GM23338 (cell line): ENCODE measurements at regions not wholly inside any gene's neighbourhood (a gene's known extent, or its start where the extent isn't known, plus 50 kb on each side); places are given as distances from the start of the nearest gene placed in this dataset.

Experiments
- ATAC-seq: fragments of 200-7000 bp; cut with Tn5 transposase; 3 replicates; pipeline ENCODE4 v1.9.1; 2020
- DNase-seq: peaks from one replicate; pipeline ENCODE4 v3.0.0-alpha.2; 2015; ENCODE audit warnings: low spot score
- H2AFZ ChIP-seq: fragments of 200-600 bp; sonication (generic); 2 replicates; pipeline ENCODE4 v1.8.0; 2016; ENCODE audit warnings: antibody characterized with exemption, mild to moderate bottlenecking, moderate library complexity
- H3F3A ChIP-seq: fragments of 200-600 bp; sonication (generic); replicated peaks from 2 replicates; pipeline ENCODE4 v1.8.0; 2017; ENCODE audit warnings: antibody characterized with exemption, mixed run types, low read depth
- H3K27ac ChIP-seq: fragments of 200-600 bp; sonication (generic); 2 replicates; pipeline ENCODE4 v1.6.1; 2016; ENCODE audit warnings: low read depth
- H3K27me3 ChIP-seq: fragments of 200-600 bp; sonication (generic); 2 replicates; pipeline ENCODE4 v1.8.0; 2016; ENCODE audit warnings: mild to moderate bottlenecking, mixed run types, moderate library complexity; ENCODE audit not compliant: insufficient read depth
- H3K36me3 ChIP-seq: fragments of 200-600 bp; sonication (generic); 2 replicates; pipeline ENCODE4 v1.8.0; 2016; ENCODE audit warnings: mild to moderate bottlenecking; ENCODE audit not compliant: insufficient read depth
- H3K4me1 ChIP-seq: fragments of 200-600 bp; sonication (generic); 2 replicates; pipeline ENCODE4 v1.8.0; 2016; ENCODE audit warnings: mild to moderate bottlenecking, moderate library complexity; ENCODE audit not compliant: insufficient read depth
- H3K4me2 ChIP-seq: fragments of 200-600 bp; sonication (generic); 2 replicates; pipeline ENCODE4 v1.7.1; 2017; ENCODE audit warnings: mixed run types
- H3K4me3 ChIP-seq: fragments of 200-600 bp; sonication (generic); 2 replicates; pipeline ENCODE4 v1.6.1; 2016; ENCODE audit warnings: mixed run types
- H3K79me2 ChIP-seq: fragments of 200-600 bp; sonication (generic); replicated peaks from 2 replicates; pipeline ENCODE4 v1.8.0; 2017; ENCODE audit warnings: mild to moderate bottlenecking; ENCODE audit not compliant: insufficient read depth
- H3K9me2 ChIP-seq: fragments of 200-600 bp; sonication (generic); 2 replicates; pipeline ENCODE4 v1.8.0; 2017; ENCODE audit not compliant: insufficient read depth
- H4K20me1 ChIP-seq: fragments of 200-600 bp; sonication (generic); replicated peaks from 2 replicates; pipeline ENCODE4 v1.8.0; 2017; ENCODE audit warnings: mild to moderate bottlenecking; ENCODE audit not compliant: insufficient read depth
- H3K27ac Mint-ChIP-seq: 2 replicates; pipeline ENCODE4 v1.8.0; 2020; ENCODE audit warnings: inconsistent platforms, mild to moderate bottlenecking, moderate library complexity, mixed read lengths
- H3K27me3 Mint-ChIP-seq: 3 replicates; pipeline ENCODE4 v1.8.0; 2022; ENCODE audit warnings: low read depth, mild to moderate bottlenecking, moderate library complexity, mixed read lengths, inconsistent platforms; ENCODE audit not compliant: insufficient read depth, poor library complexity
- H3K36me3 Mint-ChIP-seq: 3 replicates; pipeline ENCODE4 v1.8.0; 2021; ENCODE audit warnings: low read depth, mild to moderate bottlenecking, inconsistent platforms, moderate library complexity, mixed read lengths
- H3K4me1 Mint-ChIP-seq: 3 replicates; pipeline ENCODE4 v1.8.0; 2020; ENCODE audit warnings: mild to moderate bottlenecking, inconsistent platforms, mixed read lengths
- H3K4me3 Mint-ChIP-seq: 3 replicates; pipeline ENCODE4 v1.8.0; 2021; ENCODE audit warnings: moderate library complexity, mild to moderate bottlenecking, inconsistent platforms, mixed read lengths
- H3K9me3 Mint-ChIP-seq: 3 replicates; pipeline ENCODE4 v1.8.0; 2020; ENCODE audit warnings: moderate library complexity, mild to moderate bottlenecking, inconsistent platforms, mixed read lengths
- CREB1 ChIP-seq: fragments of 250-450 bp; sonication (Bioruptor Pico); IDR thresholded peaks from 2 replicates; pipeline ENCODE4 v1.5.0; 2020; ENCODE audit warnings: low read depth, mild to moderate bottlenecking, moderate library complexity
- EZH2 ChIP-seq: fragments of 200-600 bp; sonication (generic); IDR thresholded peaks from one replicate; pipeline ENCODE4 v1.8.0; 2017; ENCODE audit warnings: antibody characterized with exemption, mild to moderate bottlenecking, low read depth; ENCODE audit not compliant: unreplicated experiment
- EZH2phosphoT487 ChIP-seq: fragments of 200-600 bp; sonication (generic); IDR thresholded peaks from one replicate; pipeline ENCODE4 v1.8.1; 2018; ENCODE audit warnings: antibody characterized with exemption; ENCODE audit not compliant: unreplicated experiment
- JUNB ChIP-seq: IDR thresholded peaks from one replicate; pipeline ENCODE4 v1.6.1; 2016; ENCODE audit warnings: antibody characterized with exemption; ENCODE audit not compliant: unreplicated experiment
- NANOG ChIP-seq: IDR thresholded peaks from 2 replicates; pipeline ENCODE4 v1.6.1; 2016; ENCODE audit warnings: antibody characterized with exemption, borderline replicate concordance
- REST ChIP-seq: IDR thresholded peaks from one replicate; pipeline ENCODE4 v1.6.1; 2018; ENCODE audit warnings: antibody characterized with exemption; ENCODE audit not compliant: unreplicated experiment
- ZNF114 ChIP-seq: fragments of 250-450 bp; sonication (Bioruptor Pico); IDR thresholded peaks from 2 replicates; pipeline ENCODE4 v1.5.0; 2020; ENCODE audit warnings: mild to moderate bottlenecking, moderate library complexity
- ZNF462 ChIP-seq: fragments of 250-450 bp; sonication (Bioruptor Pico); IDR thresholded peaks from 2 replicates; pipeline ENCODE4 v1.5.0; 2020; ENCODE audit warnings: mild to moderate bottlenecking, moderate library complexity
- TF ChIP-seq, protein P1 (sequence below), 2 experiments: fragments of 200-600 bp in 1 of 2; sonication (generic) in 1 of 2; conservative IDR thresholded peaks; 2 replicates each; pipeline versions ENCODE4 v1.5.1 to v1.6.1; 2016 to 2017; ENCODE audit warnings: antibody characterized with exemption in 2 of 2, low read depth in 2 of 2, mild to moderate bottlenecking in 2 of 2, moderate library complexity in 1 of 2

- H3K36me3 ChIP-seq: no peaks in the 10 kb centered on the region
- no peak overlapping the region for H3K27ac ChIP-seq
- no peak overlapping the region for H3K4me3 ChIP-seq
- no peak overlapping the region for H3K27ac Mint-ChIP-seq
- H3K9me3 Mint-ChIP-seq: no peaks in the 10 kb centered on the region
- no peaks in the 10 kb centered on the region for H3K27me3 ChIP-seq
- H3K4me1 Mint-ChIP-seq: no peaks in the 10 kb centered on the region; the same call in 2 of the 3 replicates
- H3K79me2 ChIP-seq: no peaks in the 10 kb centered on the region
- H3K9me2 ChIP-seq: peaks cover 2% of the 10 kb centered on the region
- TF ChIP-seq CREB1 (CRISPR knock-in tag) (no peak), ZNF462 (no peak), JUNB (no peak), ZNF114 (CRISPR knock-in tag) (no peak), NANOG (no peak), REST (no peak), EZH2phosphoT487 (no peak), EZH2 (no peak)
- TF ChIP-seq, protein P1, sequence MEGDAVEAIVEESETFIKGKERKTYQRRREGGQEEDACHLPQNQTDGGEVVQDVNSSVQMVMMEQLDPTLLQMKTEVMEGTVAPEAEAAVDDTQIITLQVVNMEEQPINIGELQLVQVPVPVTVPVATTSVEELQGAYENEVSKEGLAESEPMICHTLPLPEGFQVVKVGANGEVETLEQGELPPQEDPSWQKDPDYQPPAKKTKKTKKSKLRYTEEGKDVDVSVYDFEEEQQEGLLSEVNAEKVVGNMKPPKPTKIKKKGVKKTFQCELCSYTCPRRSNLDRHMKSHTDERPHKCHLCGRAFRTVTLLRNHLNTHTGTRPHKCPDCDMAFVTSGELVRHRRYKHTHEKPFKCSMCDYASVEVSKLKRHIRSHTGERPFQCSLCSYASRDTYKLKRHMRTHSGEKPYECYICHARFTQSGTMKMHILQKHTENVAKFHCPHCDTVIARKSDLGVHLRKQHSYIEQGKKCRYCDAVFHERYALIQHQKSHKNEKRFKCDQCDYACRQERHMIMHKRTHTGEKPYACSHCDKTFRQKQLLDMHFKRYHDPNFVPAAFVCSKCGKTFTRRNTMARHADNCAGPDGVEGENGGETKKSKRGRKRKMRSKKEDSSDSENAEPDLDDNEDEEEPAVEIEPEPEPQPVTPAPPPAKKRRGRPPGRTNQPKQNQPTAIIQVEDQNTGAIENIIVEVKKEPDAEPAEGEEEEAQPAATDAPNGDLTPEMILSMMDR (conservative IDR thresholded peaks at IDR 0.05; ENCODE audit: low read depth in 2 of 2): no peak
- no peak overlapping the region for H2AFZ ChIP-seq
- H3F3A ChIP-seq: no peaks in the 10 kb centered on the region
- no peak for ATAC-seq
- DNase-seq: no peak
- H3K4me3 Mint-ChIP-seq: no peak overlapping the region
- no peak overlapping the region for H3K4me2 ChIP-seq
- H3K36me3 Mint-ChIP-seq: no peaks in the 10 kb centered on the region
- no peaks in the 10 kb centered on the region for H4K20me1 ChIP-seq
- peaks cover 3% of the 10 kb centered on the region for H3K27me3 Mint-ChIP-seq
- no peaks in the 10 kb centered on the region for H3K4me1 ChIP-seq
Measured at GRCh38 chr6:154565331-154565730, 54.8 kb upstream of the CNKSR3 start.
